ENCODE measurements at regions not wholly inside any gene's neighbourhood (a gene's known extent, or its start where the extent isn't known, plus 50 kb on each side); places are given as distances from the start of the nearest gene placed in this dataset.

GRCh38 chr7:142248-142941 lies 50.0 kb upstream of the FAM20C start:
- POLR2A ChIA-PET = no interaction called here
- no peak for FAIRE-seq
- Histone ChIP-seq H3K4me1 (no peaks in the 10 kb centered on the region), H3K27ac (no peak overlapping the region), H3K4me3 (no peak overlapping the region), H3K9me3 (no peaks in the 10 kb centered on the region), H3K4me2 (no peak overlapping the region)
- 83% methylated on average over 9 of the region's 12 CpGs for WGBS (ENCODE audit: missing lambda C conversion rate)
- CTCF ChIA-PET = no interaction called here
- TF ChIP-seq HOXA7 (CRISPR knock-in tag; IDR thresholded peaks at IDR 0.05) = no peak
- no peak for TF ChIP-seq CHD4 (IDR thresholded peaks at IDR 0.05; ENCODE audit: borderline replicate concordance)
- TF ChIP-seq ZSCAN20 (CRISPR knock-in tag; IDR thresholded peaks at IDR 0.05) = no peak
- TF ChIP-seq TFCP2L1 (CRISPR knock-in tag; IDR thresholded peaks at IDR 0.05) = no peak
- no peak for TF ChIP-seq POLR2A (IDR thresholded peaks at IDR 0.05; ENCODE audit: low read length)
- no peak for TF ChIP-seq RCOR1 (IDR thresholded peaks at IDR 0.05; ENCODE audit: low read depth, low read length)
- no peak for TF ChIP-seq MAZ (IDR thresholded peaks at IDR 0.05; ENCODE audit: borderline replicate concordance, low read depth, low read length)
- TF ChIP-seq HDAC2 (IDR thresholded peaks at IDR 0.05) = no peak
- no peak for TF ChIP-seq JUN (IDR thresholded peaks at IDR 0.05)
- no peak for TF ChIP-seq EHF (CRISPR knock-in tag; IDR thresholded peaks at IDR 0.05)
- TF ChIP-seq, protein P1, sequence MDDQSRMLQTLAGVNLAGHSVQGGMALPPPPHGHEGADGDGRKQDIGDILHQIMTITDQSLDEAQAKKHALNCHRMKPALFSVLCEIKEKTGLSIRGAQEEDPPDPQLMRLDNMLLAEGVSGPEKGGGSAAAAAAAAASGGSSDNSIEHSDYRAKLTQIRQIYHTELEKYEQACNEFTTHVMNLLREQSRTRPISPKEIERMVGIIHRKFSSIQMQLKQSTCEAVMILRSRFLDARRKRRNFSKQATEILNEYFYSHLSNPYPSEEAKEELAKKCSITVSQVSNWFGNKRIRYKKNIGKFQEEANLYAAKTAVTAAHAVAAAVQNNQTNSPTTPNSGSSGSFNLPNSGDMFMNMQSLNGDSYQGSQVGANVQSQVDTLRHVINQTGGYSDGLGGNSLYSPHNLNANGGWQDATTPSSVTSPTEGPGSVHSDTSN (IDR thresholded peaks at IDR 0.05) = no peak
- no peak for TF ChIP-seq ATOH8 (CRISPR knock-in tag; IDR thresholded peaks at IDR 0.05; ENCODE audit: low read depth)
- no peak for TF ChIP-seq SREBF2 (IDR thresholded peaks at IDR 0.05)
- no peak for TF ChIP-seq FOSB (CRISPR knock-in tag; IDR thresholded peaks at IDR 0.05)
- no peak for DNase-seq (ENCODE audit: low read depth in 1 of 2, low spot score in 1 of 2)
- ATAC-seq = no peak
